Vagina (tissue), 2 donors: ENCODE measurements at regions not wholly inside any gene's neighbourhood (a gene's known extent, or its start where the extent isn't known, plus 50 kb on each side); places are given as distances from the start of the nearest gene placed in this dataset.

Experiments used
- CTCF ChIP-seq, 3 experiments: fragments of 450-650 bp in 2 of 3; fragments of 200-600 bp in 1 of 3; sonication (generic) in 1 of 3; IDR thresholded peaks; one replicate each; pipeline ENCODE4 v1.5.1; 2017 to 2019; ENCODE audit warnings: antibody characterized with exemption in 3 of 3, mild to moderate bottlenecking in 2 of 3, moderate library complexity in 2 of 3
- POLR2A ChIP-seq, 2 donors: fragments of 450-650 bp; IDR thresholded peaks; one replicate each; pipeline ENCODE4 v1.6.1; 2017; ENCODE audit warnings: antibody characterized with exemption in 2 of 2, mild to moderate bottlenecking in 2 of 2, moderate library complexity in 2 of 2

GRCh38 chr13:85420136-85420535 lies 379.1 kb downstream of the SLITRK6 start:
- no peak for TF ChIP-seq CTCF (IDR thresholded peaks at IDR 0.05)
- TF ChIP-seq POLR2A (IDR thresholded peaks at IDR 0.05) = no peak
